Panc1 (cell line): ENCODE measurements at regions not wholly inside any gene's neighbourhood (a gene's known extent, or its start where the extent isn't known, plus 50 kb on each side); places are given as distances from the start of the nearest gene placed in this dataset.

ENCODE experiments used
- ATAC-seq: fragments of 200-7000 bp; cut with Tn5 transposase; 2 replicates; pipeline ENCODE4 v1.9.1; 2020; ENCODE audit warnings: mild to moderate bottlenecking, moderate library complexity
- BruUV-seq: library from RNA; stranded (reverse); fragments of 400-500 nt; replicated peaks from 2 replicates; lab custom pipeline; 2021; lab: Mats Ljungman, UMichigan
- CTCF ChIA-PET: fragments of 300-600 bp; sonication (Branson Sonifier 250); formaldehyde crosslinking; loops from one replicate; lab custom pipeline; 2022; ENCODE audit warnings: antibody characterized with exemption; lab: Charles Lee
- POLR2A ChIA-PET: fragments of 300-600 bp; sonication (Branson Sonifier 250); formaldehyde crosslinking; loops from one replicate; lab custom pipeline; 2022; ENCODE audit warnings: antibody characterized with exemption; lab: Charles Lee
- DNase-seq: peaks from one replicate; pipeline ENCODE4 v3.0.0-alpha.2; 2010; ENCODE audit warnings: low read depth, low spot score
- H3K27ac ChIP-seq: 2 replicates; pipeline ENCODE4 v1.5.1; 2011; ENCODE audit warnings: mild to moderate bottlenecking, low read length, inconsistent platforms
- H3K27me3 ChIP-seq: fragments of 200-500 bp; sonication (Bioruptor generic); 2 replicates; pipeline ENCODE4 v1.6.0; 2014; ENCODE audit warnings: low read length, inconsistent platforms; ENCODE audit not compliant: control insufficient read depth, insufficient read depth
- H3K36me3 ChIP-seq: fragments of 200-500 bp; sonication (Bioruptor generic); 2 replicates; pipeline ENCODE4 v1.5.1; 2014; ENCODE audit warnings: inconsistent platforms, mild to moderate bottlenecking, low read length, moderate library complexity; ENCODE audit not compliant: control insufficient read depth, insufficient read depth
- H3K4me1 ChIP-seq: 2 replicates; pipeline ENCODE4 v1.5.1; 2011; ENCODE audit warnings: inconsistent platforms, mild to moderate bottlenecking, low read length, moderate library complexity; ENCODE audit not compliant: control insufficient read depth, insufficient read depth
- H3K4me3 ChIP-seq, 2 experiments: 2 replicates each; pipeline ENCODE4 v1.5.1; 2011 to 2012; ENCODE audit warnings: low read depth in 2 of 2, low read length in 2 of 2, mild to moderate bottlenecking in 2 of 2, inconsistent platforms in 1 of 2, moderate library complexity in 1 of 2
- H3K9me3 ChIP-seq: fragments of 200-500 bp; sonication (Bioruptor generic); 2 replicates; pipeline ENCODE4 v1.5.1; 2014; ENCODE audit warnings: low read depth, mild to moderate bottlenecking, inconsistent platforms, low read length, moderate library complexity; ENCODE audit not compliant: control insufficient read depth, insufficient read depth
- CTCF ChIP-seq: fragments of 450-650 bp; IDR thresholded peaks from 2 replicates; pipeline ENCODE4 v1.5.1; 2017; ENCODE audit warnings: mild to moderate bottlenecking
- POLR2AphosphoS5 ChIP-seq: IDR thresholded peaks from 2 replicates; pipeline ENCODE4 v1.6.1; 2012; ENCODE audit warnings: mild to moderate bottlenecking, low read depth, low read length, moderate library complexity
- SIN3A ChIP-seq: IDR thresholded peaks from 2 replicates; pipeline ENCODE4 v1.6.1; 2012; ENCODE audit warnings: low read depth, mild to moderate bottlenecking, low read length, moderate library complexity, borderline replicate concordance; ENCODE audit not compliant: insufficient read depth
- TCF7L2 ChIP-seq: IDR thresholded peaks from 2 replicates; pipeline ENCODE4 v1.6.1; 2011; ENCODE audit warnings: mild to moderate bottlenecking, low read depth, low read length, inconsistent platforms
- in situ Hi-C: cut with HindIII; loops from 2 replicates; pipeline ENCODE4 v1.10.0; 2016; ENCODE audit warnings: low sequenced_read_pairs, low pct_unique_long_range_greater_than_20kb
- intact Hi-C: fragments of 100-400 bp; cut with micrococcal nuclease; formaldehyde crosslinking; loops from one replicate; pipeline ENCODE4 v1.10.0; 2022; ENCODE audit not compliant: unreplicated experiment
- TF ChIP-seq, protein P1 (sequence below), 2 experiments: IDR thresholded peaks; 2 replicates each; pipeline ENCODE4 v1.6.1; 2011 to 2012; ENCODE audit warnings: low read depth in 2 of 2, control low read depth in 1 of 2, low read length in 1 of 2, mild to moderate bottlenecking in 1 of 2, moderate library complexity in 1 of 2; ENCODE audit not compliant: insufficient read depth in 1 of 2

- Histone ChIP-seq H3K4me3 (no peak overlapping the region), H3K9me3 (no peaks in the 10 kb centered on the region), H3K4me1 (no peaks in the 10 kb centered on the region), H3K27ac (no peak overlapping the region), H3K27me3 (no peaks in the 10 kb centered on the region), H3K36me3 (no peaks in the 10 kb centered on the region)
- CTCF ChIA-PET, result no interaction called here
- POLR2A ChIA-PET, result no interaction called here
- DNase-seq (no peak), ATAC-seq (no peak)
- TF ChIP-seq TCF7L2 (no peak), POLR2AphosphoS5 (no peak), SIN3A (no peak), CTCF (no peak)
- TF ChIP-seq, protein P1, sequence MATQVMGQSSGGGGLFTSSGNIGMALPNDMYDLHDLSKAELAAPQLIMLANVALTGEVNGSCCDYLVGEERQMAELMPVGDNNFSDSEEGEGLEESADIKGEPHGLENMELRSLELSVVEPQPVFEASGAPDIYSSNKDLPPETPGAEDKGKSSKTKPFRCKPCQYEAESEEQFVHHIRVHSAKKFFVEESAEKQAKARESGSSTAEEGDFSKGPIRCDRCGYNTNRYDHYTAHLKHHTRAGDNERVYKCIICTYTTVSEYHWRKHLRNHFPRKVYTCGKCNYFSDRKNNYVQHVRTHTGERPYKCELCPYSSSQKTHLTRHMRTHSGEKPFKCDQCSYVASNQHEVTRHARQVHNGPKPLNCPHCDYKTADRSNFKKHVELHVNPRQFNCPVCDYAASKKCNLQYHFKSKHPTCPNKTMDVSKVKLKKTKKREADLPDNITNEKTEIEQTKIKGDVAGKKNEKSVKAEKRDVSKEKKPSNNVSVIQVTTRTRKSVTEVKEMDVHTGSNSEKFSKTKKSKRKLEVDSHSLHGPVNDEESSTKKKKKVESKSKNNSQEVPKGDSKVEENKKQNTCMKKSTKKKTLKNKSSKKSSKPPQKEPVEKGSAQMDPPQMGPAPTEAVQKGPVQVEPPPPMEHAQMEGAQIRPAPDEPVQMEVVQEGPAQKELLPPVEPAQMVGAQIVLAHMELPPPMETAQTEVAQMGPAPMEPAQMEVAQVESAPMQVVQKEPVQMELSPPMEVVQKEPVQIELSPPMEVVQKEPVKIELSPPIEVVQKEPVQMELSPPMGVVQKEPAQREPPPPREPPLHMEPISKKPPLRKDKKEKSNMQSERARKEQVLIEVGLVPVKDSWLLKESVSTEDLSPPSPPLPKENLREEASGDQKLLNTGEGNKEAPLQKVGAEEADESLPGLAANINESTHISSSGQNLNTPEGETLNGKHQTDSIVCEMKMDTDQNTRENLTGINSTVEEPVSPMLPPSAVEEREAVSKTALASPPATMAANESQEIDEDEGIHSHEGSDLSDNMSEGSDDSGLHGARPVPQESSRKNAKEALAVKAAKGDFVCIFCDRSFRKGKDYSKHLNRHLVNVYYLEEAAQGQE (IDR thresholded peaks at IDR 0.05; ENCODE audit: insufficient read depth in 1 of 2, low read depth in 2 of 2, low read length in 1 of 2), result no peak
- BruUV-seq, result no TSS peak
- intact Hi-C loops (no loop called here), in situ Hi-C loops (no loop called here)
These were observed 83.5 kb upstream of the THY1 start for GRCh38 chr11:119506436-119506835.

- TF ChIP-seq, protein P1 (IDR thresholded peaks at IDR 0.05; ENCODE audit: insufficient read depth in 1 of 2, low read depth in 2 of 2, low read length in 1 of 2), result no peak
- no peak for TF ChIP-seq SIN3A
- no peak for TF ChIP-seq TCF7L2
- no peak for TF ChIP-seq POLR2AphosphoS5
- no peak for TF ChIP-seq CTCF
- no peaks in the 10 kb centered on the region for H3K27me3 ChIP-seq
- no peak overlapping the region for H3K4me3 ChIP-seq
- H3K9me3 ChIP-seq, result no peaks in the 10 kb centered on the region
- POLR2A ChIA-PET, result no interaction called here
- H3K36me3 ChIP-seq, result no peaks in the 10 kb centered on the region
- no TSS peak for BruUV-seq
- H3K27ac ChIP-seq, result no peak overlapping the region
- ATAC-seq (no peak), DNase-seq (no peak)
- intact Hi-C loops (no loop called here), in situ Hi-C loops (no loop called here)
- H3K4me1 ChIP-seq, result no peaks in the 10 kb centered on the region
- CTCF ChIA-PET, result no interaction called here
These were observed 82.9 kb upstream of the THY1 start for GRCh38 chr11:119505861-119506260.
